Endothelial cell of umbilical vein (primary cell): ENCODE measurements at regions not wholly inside any gene's neighbourhood (a gene's known extent, or its start where the extent isn't known, plus 50 kb on each side); places are given as distances from the start of the nearest gene placed in this dataset.

Experiments
- BruUV-seq: library from RNA; stranded (reverse); fragments of 400-500 nt; replicated peaks from 2 replicates; lab custom pipeline; 2021; lab: Mats Ljungman, UMichigan
- CTCF ChIA-PET: fragments of 300-600, 350-600 bp; sonication (Branson Sonifier 250); formaldehyde crosslinking; loops from one replicate; lab custom pipeline; 2021; ENCODE audit warnings: antibody characterized with exemption, inconsistent platforms; lab: Charles Lee
- POLR2A ChIA-PET: fragments of 300-600, 350-600 bp; sonication (Branson Sonifier 250); formaldehyde crosslinking; loops from one replicate; lab custom pipeline; 2021; ENCODE audit warnings: antibody characterized with exemption, inconsistent platforms; lab: Charles Lee
- DNase-seq: peaks from one replicate; pipeline ENCODE4 v3.0.0-alpha.2; 2011; ENCODE audit warnings: low read depth, low spot score
- FAIRE-seq: peaks from 2 replicates; lab custom pipeline; 2011; peaks lifted over from hg19 to GRCh38; lab: Jason Lieb, UNC
- H2AFZ ChIP-seq: 2 replicates; pipeline ENCODE4 v1.6.0; 2012; ENCODE audit warnings: low read depth, low read length, control low read depth, inconsistent platforms
- H3K27ac ChIP-seq: 2 replicates; pipeline ENCODE4 v1.5.1; 2011; ENCODE audit warnings: low read depth, mild to moderate bottlenecking, control low read depth, low read length, moderate library complexity; ENCODE audit not compliant: insufficient read depth
- H3K27me3 ChIP-seq, 2 experiments: 2 replicates each; pipeline versions ENCODE4 v1.6.0 to v1.6.1; 2011; ENCODE audit warnings: low read length in 2 of 2, mixed read lengths in 1 of 2; ENCODE audit not compliant: control insufficient read depth in 2 of 2, insufficient read depth in 2 of 2
- H3K36me3 ChIP-seq, 2 experiments: 2 replicates in 1 of 2; 3 replicates in 1 of 2; pipeline ENCODE4 v1.5.1; 2011; ENCODE audit warnings: low read length in 2 of 2, mild to moderate bottlenecking in 1 of 2, moderate library complexity in 1 of 2; ENCODE audit not compliant: control insufficient read depth in 2 of 2, insufficient read depth in 2 of 2; ENCODE audit errors: extremely low read depth in 1 of 2
- H3K4me1 ChIP-seq: 3 replicates; pipeline ENCODE4 v1.5.1; 2011; ENCODE audit warnings: mild to moderate bottlenecking, low read length; ENCODE audit not compliant: control insufficient read depth, insufficient read depth; ENCODE audit errors: extremely low read depth
- H3K4me2 ChIP-seq: 2 replicates; pipeline ENCODE4 v1.6.1; 2011; ENCODE audit warnings: low read length, control low read depth, mixed read lengths; ENCODE audit not compliant: insufficient read depth
- H3K4me3 ChIP-seq, 3 experiments: fragments of 200-600 bp in 1 of 3; sonication (generic), shearing (Covaris generic) in 1 of 3; replicated peaks in 1 of 3; 2 replicates each; pipeline ENCODE4 v1.5.1; 2011 to 2016; ENCODE audit warnings: control low read depth in 3 of 3, low read length in 3 of 3, mild to moderate bottlenecking in 2 of 3, inconsistent platforms in 1 of 3, low read depth in 1 of 3, moderate library complexity in 1 of 3; ENCODE audit not compliant: insufficient read depth in 1 of 3
- H3K79me2 ChIP-seq: 2 replicates; pipeline ENCODE4 v1.6.0; 2012; ENCODE audit warnings: low read length, inconsistent platforms; ENCODE audit not compliant: control insufficient read depth, insufficient read depth
- H3K9ac ChIP-seq: replicated peaks from 2 replicates; pipeline ENCODE3; 2011; ENCODE audit warnings: low read length, control low read depth; ENCODE audit not compliant: insufficient read depth; ENCODE audit errors: extremely low read depth
- H3K9me1 ChIP-seq: replicated peaks from 3 replicates; pipeline ENCODE4 v1.6.0; 2011; ENCODE audit warnings: mild to moderate bottlenecking, low read length; ENCODE audit not compliant: control insufficient read depth, insufficient read depth; ENCODE audit errors: extremely low read depth
- H3K9me3 ChIP-seq: replicated peaks from 2 replicates; pipeline ENCODE4 v1.5.1; 2012; ENCODE audit warnings: low read length, inconsistent platforms; ENCODE audit not compliant: control insufficient read depth, insufficient read depth
- H4K20me1 ChIP-seq: replicated peaks from 2 replicates; pipeline ENCODE3; 2011; ENCODE audit warnings: mild to moderate bottlenecking, low read length; ENCODE audit not compliant: control insufficient read depth, insufficient read depth; ENCODE audit errors: extremely low read depth
- EZH2 ChIP-seq: IDR thresholded peaks from 2 replicates; pipeline ENCODE4 v1.6.1; 2012; ENCODE audit warnings: borderline replicate concordance, low read depth, mild to moderate bottlenecking, moderate library complexity, low read length, inconsistent platforms; ENCODE audit not compliant: severe bottlenecking
- FOS ChIP-seq: IDR thresholded peaks from 2 replicates; pipeline ENCODE4 v1.6.1; 2011; ENCODE audit warnings: mild to moderate bottlenecking, low read length, moderate library complexity, borderline replicate concordance; ENCODE audit not compliant: insufficient read depth
- GATA2 ChIP-seq: IDR thresholded peaks from 2 replicates; pipeline ENCODE4 v1.7.0; 2011; ENCODE audit warnings: low read depth, mild to moderate bottlenecking, moderate library complexity, mixed read lengths, low read length; ENCODE audit not compliant: insufficient read length, insufficient read depth
- JUN ChIP-seq: IDR thresholded peaks from 2 replicates; pipeline ENCODE4 v1.6.1; 2011; ENCODE audit warnings: borderline replicate concordance, low read depth; ENCODE audit not compliant: insufficient read length, insufficient read depth
- MYC ChIP-seq: IDR thresholded peaks from one replicate; pipeline ENCODE4 v1.6.1; 2011; ENCODE audit warnings: mild to moderate bottlenecking, low read depth, low read length
- POLR2A ChIP-seq: IDR thresholded peaks from 2 replicates; pipeline ENCODE4 v1.6.1; 2012; ENCODE audit warnings: low read depth, mild to moderate bottlenecking, control low read depth, low read length
- POLR2AphosphoS5 ChIP-seq: IDR thresholded peaks from 2 replicates; pipeline ENCODE4 v1.6.1; 2012; ENCODE audit warnings: low read depth, mild to moderate bottlenecking, control low read depth, low read length, moderate library complexity; ENCODE audit not compliant: insufficient read depth
- dilution Hi-C: fragments of 300-500 bp; cut with MboI; formaldehyde crosslinking; loops from one replicate; pipeline ENCODE4 v1.15.0; 2019; ENCODE audit warnings: low sequenced_read_pairs; ENCODE audit not compliant: extremely low pct_ligation_motif_present
- intact Hi-C: fragments of 100-400 bp; cut with micrococcal nuclease; formaldehyde crosslinking; loops from one replicate; pipeline ENCODE4 v1.10.0; 2022
- TF ChIP-seq, protein P1 (sequence below), 2 donors: IDR thresholded peaks; 1 replicate in 1 of 2; 2 replicates in 1 of 2; pipeline ENCODE4 v1.5.1; 2011; ENCODE audit warnings: low read length in 2 of 2, mild to moderate bottlenecking in 2 of 2, moderate library complexity in 2 of 2, control low read depth in 1 of 2, inconsistent platforms in 1 of 2, low read depth in 1 of 2; ENCODE audit not compliant: insufficient read depth in 1 of 2; ENCODE audit errors: extremely low read depth in 1 of 2
- TF ChIP-seq, protein P2 (sequence below): IDR thresholded peaks from 2 replicates; pipeline ENCODE4 v1.6.1; 2011; ENCODE audit not compliant: insufficient read depth, insufficient read length

DNA sequence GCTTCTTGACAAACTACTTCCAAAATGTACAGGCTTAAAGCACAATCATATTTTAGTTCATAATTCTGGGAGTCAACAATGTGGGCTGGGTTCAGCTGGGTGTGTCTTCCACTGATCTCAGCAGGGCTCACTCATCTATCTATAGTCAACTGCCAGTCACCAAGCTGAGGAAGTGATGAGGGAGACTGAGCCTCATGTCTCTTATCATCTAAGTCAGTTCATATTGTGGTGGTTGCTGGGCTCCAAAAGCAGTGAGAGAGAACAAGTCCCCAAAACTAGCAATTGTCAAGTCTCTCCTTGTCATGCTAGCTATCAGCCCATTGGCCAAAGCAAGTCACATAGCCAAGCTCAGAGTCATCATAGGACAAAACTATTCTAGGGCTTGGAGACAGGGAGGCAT is 465.9 kb upstream of the ARID1B start:
- dilution Hi-C loops (no loop called here), intact Hi-C loops (no loop called here)
- Histone ChIP-seq H2AFZ (no peak overlapping the region), H3K79me2 (no peaks in the 10 kb centered on the region), H3K27me3 (no peaks in the 10 kb centered on the region), H3K9ac (no peak overlapping the region), H3K4me2 (no peak overlapping the region), H3K27ac (no peak overlapping the region), H3K9me3 (no peaks in the 10 kb centered on the region), H3K4me3 (no peak overlapping the region), H3K4me1 (no peaks in the 10 kb centered on the region), H3K36me3 (no peaks in the 10 kb centered on the region), H4K20me1 (no peaks in the 10 kb centered on the region), H3K9me1 (no peaks in the 10 kb centered on the region)
- ChIA-PET CTCF (no interaction called here), POLR2A (no interaction called here)
- BruUV-seq: no TSS peak
- FAIRE-seq (no peak), DNase-seq (no peak)
- TF ChIP-seq FOS: no peak
- no peak for TF ChIP-seq GATA2

DNA sequence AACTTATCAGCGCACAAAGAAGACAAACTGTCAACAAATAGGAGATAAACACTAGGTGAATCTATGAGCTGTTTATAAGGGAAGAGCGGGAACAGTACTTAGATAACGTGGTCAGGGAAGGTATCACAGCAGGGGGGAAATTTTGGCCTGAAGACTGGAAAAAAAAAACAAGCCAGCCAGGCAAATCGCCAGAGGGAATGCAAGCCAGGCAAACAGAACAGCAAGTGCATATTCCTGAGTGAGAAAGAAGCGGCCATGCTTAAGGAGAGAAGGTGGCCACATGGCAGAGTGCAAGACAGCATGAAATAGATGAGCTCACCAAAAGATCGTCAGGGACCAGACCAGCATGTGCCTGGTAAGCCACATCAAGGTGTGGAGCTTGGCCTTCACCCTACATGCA is 466.5 kb upstream of the ARID1B start:
- H3K9me1 ChIP-seq: no peaks in the 10 kb centered on the region
- intact Hi-C loops: no loop called here
- H3K27me3 ChIP-seq: no peaks in the 10 kb centered on the region
- POLR2A ChIA-PET: no interaction called here
- DNase-seq (no peak), FAIRE-seq (no peak)
- H4K20me1 ChIP-seq: no peaks in the 10 kb centered on the region
- H2AFZ ChIP-seq: no peak overlapping the region
- H3K4me2 ChIP-seq: no peak overlapping the region
- no peak overlapping the region for H3K9ac ChIP-seq
- CTCF ChIA-PET: no interaction called here
- TF ChIP-seq JUN: no peak
- no peak for TF ChIP-seq EZH2
- TF ChIP-seq, protein P1, sequence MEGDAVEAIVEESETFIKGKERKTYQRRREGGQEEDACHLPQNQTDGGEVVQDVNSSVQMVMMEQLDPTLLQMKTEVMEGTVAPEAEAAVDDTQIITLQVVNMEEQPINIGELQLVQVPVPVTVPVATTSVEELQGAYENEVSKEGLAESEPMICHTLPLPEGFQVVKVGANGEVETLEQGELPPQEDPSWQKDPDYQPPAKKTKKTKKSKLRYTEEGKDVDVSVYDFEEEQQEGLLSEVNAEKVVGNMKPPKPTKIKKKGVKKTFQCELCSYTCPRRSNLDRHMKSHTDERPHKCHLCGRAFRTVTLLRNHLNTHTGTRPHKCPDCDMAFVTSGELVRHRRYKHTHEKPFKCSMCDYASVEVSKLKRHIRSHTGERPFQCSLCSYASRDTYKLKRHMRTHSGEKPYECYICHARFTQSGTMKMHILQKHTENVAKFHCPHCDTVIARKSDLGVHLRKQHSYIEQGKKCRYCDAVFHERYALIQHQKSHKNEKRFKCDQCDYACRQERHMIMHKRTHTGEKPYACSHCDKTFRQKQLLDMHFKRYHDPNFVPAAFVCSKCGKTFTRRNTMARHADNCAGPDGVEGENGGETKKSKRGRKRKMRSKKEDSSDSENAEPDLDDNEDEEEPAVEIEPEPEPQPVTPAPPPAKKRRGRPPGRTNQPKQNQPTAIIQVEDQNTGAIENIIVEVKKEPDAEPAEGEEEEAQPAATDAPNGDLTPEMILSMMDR (IDR thresholded peaks at IDR 0.05; ENCODE audit: extremely low read depth in 1 of 2, insufficient read depth in 1 of 2, low read depth in 1 of 2, low read length in 2 of 2): no peak
- TF ChIP-seq, protein P2, sequence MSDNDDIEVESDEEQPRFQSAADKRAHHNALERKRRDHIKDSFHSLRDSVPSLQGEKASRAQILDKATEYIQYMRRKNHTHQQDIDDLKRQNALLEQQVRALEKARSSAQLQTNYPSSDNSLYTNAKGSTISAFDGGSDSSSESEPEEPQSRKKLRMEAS: no peak
- TF ChIP-seq POLR2AphosphoS5: no peak
- no peak for TF ChIP-seq MYC
- no peak for TF ChIP-seq GATA2
- no peak for TF ChIP-seq POLR2A
- TF ChIP-seq FOS: no peak
- dilution Hi-C loops: no loop called here
- no peaks in the 10 kb centered on the region for H3K36me3 ChIP-seq
- H3K4me1 ChIP-seq: no peaks in the 10 kb centered on the region
- BruUV-seq: no TSS peak
- H3K79me2 ChIP-seq: no peaks in the 10 kb centered on the region
- no peak overlapping the region for H3K27ac ChIP-seq
- no peak overlapping the region for H3K4me3 ChIP-seq
- no peaks in the 10 kb centered on the region for H3K9me3 ChIP-seq
